GM12865 (cell line): ENCODE measurements at regions not wholly inside any gene's neighbourhood (a gene's known extent, or its start where the extent isn't known, plus 50 kb on each side); places are given as distances from the start of the nearest gene placed in this dataset.

Experiments
- DNase-seq: peaks from one replicate; pipeline ENCODE4 v3.0.0; 2010; ENCODE audit warnings: low read depth
- H3K4me3 ChIP-seq: 2 replicates; pipeline ENCODE4 v1.5.1; 2011; ENCODE audit warnings: mild to moderate bottlenecking, low read depth, low read length, control low read depth
- CTCF ChIP-seq: IDR thresholded peaks from 2 replicates; pipeline ENCODE4 v1.5.1; 2011; ENCODE audit warnings: low read length, control low read depth, low read depth, inconsistent platforms; ENCODE audit not compliant: insufficient read depth; ENCODE audit errors: missing control alignments

- no peak for TF ChIP-seq CTCF
- DNase-seq, result no peak
- H3K4me3 ChIP-seq, result no peak overlapping the region
Observed at GRCh38 chr1:168391851-168392681, 111.4 kb downstream of the TBX19 start.

GRCh38 chr1:168390271-168390670 is 109.6 kb downstream of the TBX19 start:
- no peak for TF ChIP-seq CTCF
- no peak overlapping the region for H3K4me3 ChIP-seq
- no peak for DNase-seq

GRCh38 chr1:168387781-168388760 is 107.4 kb downstream of the TBX19 start:
- peak; percentile 4 for DNase-seq
- TF ChIP-seq CTCF, result no peak
- H3K4me3 ChIP-seq, result no peak overlapping the region

- TF ChIP-seq CTCF, result no peak
- no peak overlapping the region for H3K4me3 ChIP-seq
- peak; percentile 42 for DNase-seq
Observed at GRCh38 chr1:168386949-168387586, 106.4 kb downstream of the TBX19 start.

GRCh38 chr1:168386492-168386891 is 105.8 kb downstream of the TBX19 start:
- TF ChIP-seq CTCF, result no peak
- no peak overlapping the region for H3K4me3 ChIP-seq
- no peak for DNase-seq

GRCh38 chr1:168381850-168382249 is 101.2 kb downstream of the TBX19 start:
- no peak overlapping the region for H3K4me3 ChIP-seq
- TF ChIP-seq CTCF, result no peak
- no peak for DNase-seq
